ENCODE measurements at regions not wholly inside any gene's neighbourhood (a gene's known extent, or its start where the extent isn't known, plus 50 kb on each side); places are given as distances from the start of the nearest gene placed in this dataset.

DNA sequence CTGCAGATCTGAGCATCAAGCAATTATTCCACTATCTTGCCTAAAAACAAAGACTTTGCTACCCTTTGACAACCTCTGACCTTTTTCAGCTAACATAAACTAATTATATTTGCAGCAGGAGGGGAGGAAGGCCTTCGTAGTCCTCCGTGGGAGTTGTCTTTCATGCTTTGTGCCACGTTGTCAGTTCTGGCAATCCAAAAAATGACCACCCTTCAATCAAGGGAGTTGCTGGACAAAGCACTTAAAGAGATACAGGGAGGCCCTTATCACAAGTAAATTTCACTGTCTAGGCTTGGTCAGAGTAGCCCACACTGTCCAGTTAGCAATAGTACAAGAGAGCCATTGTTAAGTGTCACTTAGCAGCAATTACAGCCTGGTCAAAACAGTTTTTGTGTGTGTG, 578.9 kb downstream of the HAO1 start:
- Histone ChIP-seq H3K9me1 (ENCODE audit: control insufficient read depth, extremely low read depth, insufficient read depth, low read length) (no peaks in the 10 kb centered on the region), H3K4me2 (ENCODE audit: control insufficient read depth, extremely low read depth, insufficient read depth, low read depth, low read length) (no peak overlapping the region), H3K27ac (ENCODE audit: control insufficient read depth, insufficient read depth, low read length) (no peak overlapping the region), H3K9me3 (ENCODE audit: control insufficient read depth, low read depth, low read length) (no peaks in the 10 kb centered on the region), H2AFZ (ENCODE audit: control insufficient read depth, low read length) (no peak overlapping the region), H3K36me3 (ENCODE audit: control insufficient read depth in 2 of 2, extremely low read depth in 1 of 2, insufficient read depth in 2 of 2, low read length in 2 of 2) (no peaks in the 10 kb centered on the region), H3K79me2 (ENCODE audit: control insufficient read depth, insufficient read depth, low read length) (no peaks in the 10 kb centered on the region), H3K9ac (ENCODE audit: control insufficient read depth, extremely low read depth, insufficient read depth, low read length) (no peak overlapping the region), H4K20me1 (ENCODE audit: control insufficient read depth, extremely low read depth, insufficient read depth, low read length) (no peaks in the 10 kb centered on the region), H3K27me3 (ENCODE audit: control insufficient read depth, extremely low read depth, insufficient read depth, low read length) (no peaks in the 10 kb centered on the region), H3K4me1 (ENCODE audit: control insufficient read depth, extremely low read depth, insufficient read depth, low read length) (peaks cover 5% of the 10 kb centered on the region), H3K4me3 (ENCODE audit: control insufficient read depth in 2 of 3, extremely low read depth in 1 of 3, insufficient read depth in 2 of 3, low read depth in 1 of 3, low read length in 3 of 3) (no peak overlapping the region)
- DNase-seq (ENCODE audit: low read depth, low spot score) (no peak), FAIRE-seq (no peak)
- dilution Hi-C loops (cut with MboI; ENCODE audit: extremely low pct_ligation_motif_present, low sequenced_read_pairs), result no loop called here
- TF ChIP-seq EZH2 (IDR thresholded peaks at IDR 0.05; ENCODE audit: low read length) (no peak), CTCF (optimal IDR thresholded peaks at IDR 0.05 in 1 of 3, IDR thresholded peaks at IDR 0.05 in 1 of 3, conservative IDR thresholded peaks at IDR 0.05 in 1 of 3; ENCODE audit: extremely low read depth in 1 of 3, insufficient read depth in 2 of 3, low read length in 3 of 3) (no peak)

DNA sequence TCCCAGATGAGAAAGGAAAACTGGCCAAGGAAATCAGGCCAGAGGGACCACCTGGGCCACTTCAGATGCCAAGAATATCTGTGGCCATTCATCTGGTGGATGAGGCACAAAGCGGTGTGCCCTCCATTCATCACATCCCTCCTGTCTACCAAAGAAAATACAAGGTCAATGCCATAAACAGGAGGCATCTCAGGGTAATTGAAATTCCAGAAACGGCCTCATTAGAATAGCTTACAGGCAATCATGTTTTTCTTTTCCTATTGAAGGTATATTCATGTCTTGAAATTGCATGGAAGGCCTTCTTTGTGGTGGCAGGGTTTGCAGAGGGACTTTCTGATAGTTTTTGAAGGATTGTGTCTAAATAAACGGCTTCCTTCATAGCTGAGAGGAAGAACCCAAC, 578.3 kb downstream of the HAO1 start:
- Histone ChIP-seq H3K27ac (ENCODE audit: control insufficient read depth, insufficient read depth, low read length) (no peak overlapping the region), H3K36me3 (ENCODE audit: control insufficient read depth in 2 of 2, extremely low read depth in 1 of 2, insufficient read depth in 2 of 2, low read length in 2 of 2) (no peaks in the 10 kb centered on the region), H3K9ac (ENCODE audit: control insufficient read depth, extremely low read depth, insufficient read depth, low read length) (no peak overlapping the region), H3K27me3 (ENCODE audit: control insufficient read depth, extremely low read depth, insufficient read depth, low read length) (no peaks in the 10 kb centered on the region), H4K20me1 (ENCODE audit: control insufficient read depth, extremely low read depth, insufficient read depth, low read length) (no peaks in the 10 kb centered on the region), H3K9me1 (ENCODE audit: control insufficient read depth, extremely low read depth, insufficient read depth, low read length) (no peaks in the 10 kb centered on the region), H3K79me2 (ENCODE audit: control insufficient read depth, insufficient read depth, low read length) (no peaks in the 10 kb centered on the region), H2AFZ (ENCODE audit: control insufficient read depth, low read length) (no peak overlapping the region), H3K9me3 (ENCODE audit: control insufficient read depth, low read depth, low read length) (no peaks in the 10 kb centered on the region), H3K4me1 (ENCODE audit: control insufficient read depth, extremely low read depth, insufficient read depth, low read length) (peaks cover 1% of the 10 kb centered on the region), H3K4me3 (ENCODE audit: control insufficient read depth in 2 of 3, extremely low read depth in 1 of 3, insufficient read depth in 2 of 3, low read depth in 1 of 3, low read length in 3 of 3) (no peak overlapping the region), H3K4me2 (ENCODE audit: control insufficient read depth, extremely low read depth, insufficient read depth, low read depth, low read length) (no peak overlapping the region)
- TF ChIP-seq EZH2 (IDR thresholded peaks at IDR 0.05; ENCODE audit: low read length) (no peak), CTCF (optimal IDR thresholded peaks at IDR 0.05 in 1 of 3, IDR thresholded peaks at IDR 0.05 in 1 of 3, conservative IDR thresholded peaks at IDR 0.05 in 1 of 3; ENCODE audit: extremely low read depth in 1 of 3, insufficient read depth in 2 of 3, low read length in 3 of 3) (no peak)
- DNase-seq (ENCODE audit: low read depth, low spot score) (no peak), FAIRE-seq (no peak)
- dilution Hi-C loops (cut with MboI; ENCODE audit: extremely low pct_ligation_motif_present, low sequenced_read_pairs), result no loop called here

Data from keratinocyte (primary cell).